Psoas muscle (tissue), 7 donors: ENCODE measurements at regions not wholly inside any gene's neighbourhood (a gene's known extent, or its start where the extent isn't known, plus 50 kb on each side); places are given as distances from the start of the nearest gene placed in this dataset.

Source experiments
- ATAC-seq, 4 donors: fragments of 200-7000 bp; cut with Tn5 transposase; one replicate each; pipeline ENCODE4 v1.9.1; 2020; ENCODE audit warnings: moderate library complexity in 3 of 4, mild to moderate bottlenecking in 2 of 4
- DNase-seq, 2 donors: peaks; one replicate each; pipeline ENCODE4 v3.0.0-alpha.2; 2020
- H3K27ac ChIP-seq: fragments of 200-600 bp; one replicate; pipeline ENCODE4 v1.8.0; 2022
- H3K27me3 ChIP-seq, 3 donors: fragments of 200-600 bp in 1 of 3; one replicate each; pipeline versions ENCODE4 v1.6.1 to v1.8.0; 2013 to 2022; ENCODE audit warnings: low read length in 2 of 3, mild to moderate bottlenecking in 2 of 3, moderate library complexity in 1 of 3; ENCODE audit not compliant: insufficient read depth in 3 of 3
- H3K36me3 ChIP-seq, 2 donors: fragments of 200-600 bp in 1 of 2; one replicate each; pipeline versions ENCODE4 v1.6.1 to v1.8.0; 2013 to 2022; ENCODE audit warnings: low read depth in 1 of 2, mild to moderate bottlenecking in 1 of 2, moderate library complexity in 1 of 2; ENCODE audit not compliant: insufficient read depth in 1 of 2
- H3K4me1 ChIP-seq: fragments of 200-600 bp; one replicate; pipeline ENCODE4 v1.8.0; 2022
- H3K4me3 ChIP-seq: fragments of 200-600 bp; one replicate; pipeline ENCODE4 v1.8.0; 2022; ENCODE audit warnings: mild to moderate bottlenecking
- H3K9me3 ChIP-seq: fragments of 200-600 bp; one replicate; pipeline ENCODE4 v1.8.0; 2022
- CTCF ChIP-seq: fragments of 200-600 bp; IDR thresholded peaks from one replicate; pipeline ENCODE4 v1.8.0; 2022; ENCODE audit warnings: antibody characterized with exemption
- WGBS, 3 donors: extraction: QIAGEN DNeasy Blood & Tissue Kit; methylation state at CpG; one replicate each; pipeline versions ENCODE4 v1.1.6 to v1.1.7; 2013; 5-methylcytosine and 5-hydroxymethylcytosine counted together
- intact Hi-C, 2 donors: fragments of 100-400 bp; cut with DNase I; formaldehyde crosslinking; loops; one replicate each; pipeline versions ENCODE4 v1.11.0 to v1.14.2; 2022
- donor health status: healthy with polysubstance abuse.
- donor health status: DM: no; HTN: no; CAD: no; lungs with moderate emphysema.
- donor health status: Bipolar disorder and iron deficiency.
- donor health status: healthy.
- donor health status: DM: yes; HTN: yes; CAD: no.
- donor health status: DM: no; HTN: no; CAD: no.
- donor health status: DM: yes; HTN: yes; CAD: no.

GRCh38 chr6:163741342-163741741 lies 326.8 kb downstream of the QKI start:
- H3K4me1 ChIP-seq = peaks cover 20% of the 10 kb centered on the region
- DNase-seq (no peak), ATAC-seq (no peak)
- intact Hi-C loops = no loop called here
- H3K9me3 ChIP-seq = no peaks in the 10 kb centered on the region
- H3K4me3 ChIP-seq = no peak overlapping the region
- WGBS, 3 donors = 94 to 97% (median 94%) methylated on average over 5 of the region's 5 CpGs
- H3K27ac ChIP-seq = no peak overlapping the region
- H3K36me3 ChIP-seq = no peaks in the 10 kb centered on the region
- H3K27me3 ChIP-seq = no peaks in the 10 kb centered on the region
- TF ChIP-seq CTCF = no peak

GRCh38 chr6:163739966-163740365 lies 325.4 kb downstream of the QKI start:
- Histone ChIP-seq H3K27ac (no peak overlapping the region), H3K27me3 (no peaks in the 10 kb centered on the region), H3K4me3 (no peak overlapping the region), H3K4me1 (peaks cover 12% of the 10 kb centered on the region), H3K9me3 (no peaks in the 10 kb centered on the region), H3K36me3 (no peaks in the 10 kb centered on the region)
- intact Hi-C loops = no loop called here
- 51 to 65% (median 58%) methylated on average over 4 of the region's 4 CpGs for WGBS, 3 donors
- no peak for TF ChIP-seq CTCF
- no peak for ATAC-seq
- DNase-seq = no peak

DNA sequence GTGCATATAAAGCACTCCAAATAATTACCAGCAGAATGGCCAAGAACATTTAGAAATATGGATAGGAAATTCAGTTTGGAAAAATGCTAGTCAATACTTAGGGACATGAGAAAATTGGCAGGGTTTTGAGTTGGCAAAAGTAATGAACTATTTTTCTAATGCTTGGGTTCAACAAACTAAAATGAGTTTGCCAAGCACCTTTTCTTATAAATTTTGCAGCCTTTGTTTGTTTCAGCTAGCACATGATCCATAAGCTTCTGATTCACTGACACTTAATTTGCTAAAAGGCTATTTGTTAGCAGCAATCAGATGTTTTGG lies 324.8 kb downstream of the QKI start:
- intact Hi-C loops = no loop called here
- no peak overlapping the region for H3K4me3 ChIP-seq
- TF ChIP-seq CTCF = no peak
- ATAC-seq = no peak
- no peaks in the 10 kb centered on the region for H3K36me3 ChIP-seq
- H3K9me3 ChIP-seq = no peaks in the 10 kb centered on the region
- no peaks in the 10 kb centered on the region for H3K27me3 ChIP-seq
- no peak overlapping the region for H3K27ac ChIP-seq
- DNase-seq = no peak
- H3K4me1 ChIP-seq = peaks cover 11% of the 10 kb centered on the region

GRCh38 chr6:163738725-163739407 lies 324.3 kb downstream of the QKI start:
- Histone ChIP-seq H3K36me3 (no peaks in the 10 kb centered on the region), H3K27me3 (no peaks in the 10 kb centered on the region), H3K9me3 (no peaks in the 10 kb centered on the region), H3K27ac (no peak overlapping the region), H3K4me3 (no peak overlapping the region), H3K4me1 (peaks cover 11% of the 10 kb centered on the region)
- intact Hi-C loops = no loop called here
- TF ChIP-seq CTCF = no peak
- ATAC-seq (no peak), DNase-seq (no peak)
- WGBS, 3 donors = 46 to 77% (median 58%) methylated on average over 3 of the region's 3 CpGs

- Histone ChIP-seq H3K4me1 (peaks cover 14% of the 10 kb centered on the region), H3K36me3 (no peaks in the 10 kb centered on the region), H3K9me3 (no peaks in the 10 kb centered on the region), H3K4me3 (no peak overlapping the region), H3K27me3 (no peaks in the 10 kb centered on the region), H3K27ac (peak overlapping the region; percentile 4)
- ATAC-seq (peak in 3 of 4 donors; percentile 41 to 68 (median 60)), DNase-seq (no peak)
- WGBS, 3 donors = 32 to 85% (median 33%) methylated on average over 3 of the region's 3 CpGs
- intact Hi-C loops = no loop called here
- TF ChIP-seq CTCF = no peak
These were observed 323.8 kb downstream of the QKI start for GRCh38 chr6:163738304-163738703.
